Choroid plexus epithelial cell (primary cell): ENCODE measurements at regions not wholly inside any gene's neighbourhood (a gene's known extent, or its start where the extent isn't known, plus 50 kb on each side); places are given as distances from the start of the nearest gene placed in this dataset.
A peak's percentile ranks its signal among the peaks of the same experiment; 100 is the strongest.

Experiments
- DNase-seq: peaks from one replicate; pipeline ENCODE4 v3.0.0-alpha.2; 2010; ENCODE audit warnings: low read depth
- H3K4me3 ChIP-seq: 2 replicates; pipeline ENCODE4 v1.5.1; 2011; ENCODE audit warnings: low read depth, mild to moderate bottlenecking, control low read depth, low read length, moderate library complexity
- TF ChIP-seq, protein P1 (sequence below): conservative IDR thresholded peaks from 2 replicates; pipeline ENCODE4 v1.5.1; 2011; ENCODE audit warnings: low read depth, mild to moderate bottlenecking, control low read depth, inconsistent platforms, low read length, moderate library complexity

- no peak for DNase-seq
- TF ChIP-seq, protein P1, sequence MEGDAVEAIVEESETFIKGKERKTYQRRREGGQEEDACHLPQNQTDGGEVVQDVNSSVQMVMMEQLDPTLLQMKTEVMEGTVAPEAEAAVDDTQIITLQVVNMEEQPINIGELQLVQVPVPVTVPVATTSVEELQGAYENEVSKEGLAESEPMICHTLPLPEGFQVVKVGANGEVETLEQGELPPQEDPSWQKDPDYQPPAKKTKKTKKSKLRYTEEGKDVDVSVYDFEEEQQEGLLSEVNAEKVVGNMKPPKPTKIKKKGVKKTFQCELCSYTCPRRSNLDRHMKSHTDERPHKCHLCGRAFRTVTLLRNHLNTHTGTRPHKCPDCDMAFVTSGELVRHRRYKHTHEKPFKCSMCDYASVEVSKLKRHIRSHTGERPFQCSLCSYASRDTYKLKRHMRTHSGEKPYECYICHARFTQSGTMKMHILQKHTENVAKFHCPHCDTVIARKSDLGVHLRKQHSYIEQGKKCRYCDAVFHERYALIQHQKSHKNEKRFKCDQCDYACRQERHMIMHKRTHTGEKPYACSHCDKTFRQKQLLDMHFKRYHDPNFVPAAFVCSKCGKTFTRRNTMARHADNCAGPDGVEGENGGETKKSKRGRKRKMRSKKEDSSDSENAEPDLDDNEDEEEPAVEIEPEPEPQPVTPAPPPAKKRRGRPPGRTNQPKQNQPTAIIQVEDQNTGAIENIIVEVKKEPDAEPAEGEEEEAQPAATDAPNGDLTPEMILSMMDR = no peak
- H3K4me3 ChIP-seq = no peak overlapping the region
Observed at GRCh38 chr3:23107221-23107620, 95.9 kb upstream of the UBE2E2 start.

- DNase-seq = no peak
- TF ChIP-seq, protein P1 = no peak
- no peak overlapping the region for H3K4me3 ChIP-seq
Observed at GRCh38 chr3:23108451-23109057, 94.6 kb upstream of the UBE2E2 start.

- no peak overlapping the region for H3K4me3 ChIP-seq
- TF ChIP-seq, protein P1 = no peak
- no peak for DNase-seq
Observed at GRCh38 chr3:23111286-23111685, 91.8 kb upstream of the UBE2E2 start.

GRCh38 chr3:23111797-23112196 is 91.3 kb upstream of the UBE2E2 start:
- no peak overlapping the region for H3K4me3 ChIP-seq
- TF ChIP-seq, protein P1 = no peak
- DNase-seq = no peak

DNA sequence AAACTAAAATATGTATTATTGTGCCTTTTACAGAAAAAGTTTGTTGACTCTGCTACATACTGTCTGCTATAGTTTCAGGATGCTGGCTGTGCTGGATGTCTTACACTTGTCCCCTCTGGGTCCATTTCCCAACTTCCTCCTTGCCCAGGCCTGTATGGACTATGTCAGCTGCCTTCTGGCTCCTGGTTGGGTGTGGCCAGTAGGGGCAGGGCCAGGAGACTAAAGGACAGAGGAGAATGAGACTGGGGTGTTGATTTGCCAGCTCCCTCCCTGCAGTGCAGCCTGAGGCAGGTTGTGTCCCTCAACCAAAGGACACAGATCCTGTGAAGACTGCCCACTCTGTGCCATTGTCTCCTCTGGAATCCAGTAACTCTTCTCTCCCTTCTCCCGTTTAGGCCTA is 90.6 kb upstream of the UBE2E2 start:
- H3K4me3 ChIP-seq = no peak overlapping the region
- TF ChIP-seq, protein P1 = no peak
- no peak for DNase-seq

DNA sequence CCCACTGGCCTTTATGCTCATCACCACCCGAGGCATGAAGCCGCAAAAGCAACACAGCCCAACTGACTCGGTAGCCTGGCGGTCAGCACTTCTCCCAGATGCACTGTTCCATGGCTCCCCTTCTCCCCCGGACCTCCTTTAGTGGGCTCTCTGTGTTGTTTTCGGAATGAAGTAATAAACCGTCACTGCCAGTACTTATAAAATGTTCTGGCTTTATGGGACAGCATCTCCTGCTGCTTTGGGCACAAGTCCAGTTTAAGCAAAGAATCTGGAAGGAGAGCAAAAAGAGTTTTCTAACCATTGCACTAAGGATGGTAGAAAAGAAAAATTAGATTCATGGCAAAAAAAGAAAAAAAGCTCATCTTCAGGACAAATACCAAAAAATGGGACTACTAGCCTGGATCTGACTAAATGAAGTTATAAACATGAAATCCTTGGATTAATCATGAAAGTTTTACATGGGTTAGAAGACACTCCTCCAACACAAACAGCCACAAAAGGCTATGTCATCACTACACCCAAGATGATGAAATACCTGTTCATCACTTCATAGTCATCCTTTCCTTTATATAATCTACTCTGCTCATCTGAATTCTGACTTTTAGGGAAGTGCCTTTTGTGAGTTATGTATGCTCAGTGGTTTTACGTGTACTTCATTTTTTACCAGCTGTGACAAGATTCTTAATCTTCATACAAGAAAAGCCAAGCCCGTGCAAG is 89.5 kb upstream of the UBE2E2 start:
- TF ChIP-seq, protein P1 = no peak
- peak; percentile 76 for DNase-seq

GRCh38 chr3:23114432-23114831 is 88.7 kb upstream of the UBE2E2 start:
- TF ChIP-seq, protein P1 = no peak
- no peak overlapping the region for H3K4me3 ChIP-seq
- no peak for DNase-seq

More for the DNA sequence above, 89.5 kb upstream of the UBE2E2 start:
- peak overlapping the region; percentile 2 for H3K4me3 ChIP-seq
